ENCODE measurements at regions not wholly inside any gene's neighbourhood (a gene's known extent, or its start where the extent isn't known, plus 50 kb on each side); places are given as distances from the start of the nearest gene placed in this dataset.

GRCh38 chr1:87206044-87206831, 122.4 kb upstream of the LMO4 start:
- DNase-seq (ENCODE audit: low spot score in 2 of 2) (no peak), ATAC-seq (no peak)
- H3K27ac Mint-ChIP-seq = no peak overlapping the region
- H3K9me3 Mint-ChIP-seq = no peaks in the 10 kb centered on the region
- H3K36me3 Mint-ChIP-seq = no peaks in the 10 kb centered on the region

DNA sequence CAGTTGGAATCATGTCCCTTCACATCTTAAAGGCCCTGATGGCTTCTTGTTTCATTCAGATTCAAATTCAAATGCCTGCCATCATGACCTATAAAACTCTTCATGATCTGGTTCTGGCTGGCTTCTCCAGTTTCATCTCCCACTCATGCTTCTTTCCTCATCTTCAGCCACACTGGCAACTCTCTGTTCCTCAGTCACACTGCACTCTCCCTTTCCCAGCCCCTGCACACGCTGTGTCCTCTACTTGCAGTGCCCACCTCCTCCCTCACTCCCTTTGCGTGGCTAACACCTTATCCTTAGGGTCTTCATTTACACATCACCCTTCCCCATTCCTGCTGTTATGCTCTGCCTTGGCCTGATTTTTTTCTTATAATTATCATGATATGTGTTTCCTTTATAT, 120.6 kb upstream of the LMO4 start:
- no peak overlapping the region for H3K27ac Mint-ChIP-seq
- no peaks in the 10 kb centered on the region for H3K9me3 Mint-ChIP-seq
- ATAC-seq (no peak), DNase-seq (ENCODE audit: low spot score in 2 of 2) (no peak)
- no peaks in the 10 kb centered on the region for H3K36me3 Mint-ChIP-seq

DNA sequence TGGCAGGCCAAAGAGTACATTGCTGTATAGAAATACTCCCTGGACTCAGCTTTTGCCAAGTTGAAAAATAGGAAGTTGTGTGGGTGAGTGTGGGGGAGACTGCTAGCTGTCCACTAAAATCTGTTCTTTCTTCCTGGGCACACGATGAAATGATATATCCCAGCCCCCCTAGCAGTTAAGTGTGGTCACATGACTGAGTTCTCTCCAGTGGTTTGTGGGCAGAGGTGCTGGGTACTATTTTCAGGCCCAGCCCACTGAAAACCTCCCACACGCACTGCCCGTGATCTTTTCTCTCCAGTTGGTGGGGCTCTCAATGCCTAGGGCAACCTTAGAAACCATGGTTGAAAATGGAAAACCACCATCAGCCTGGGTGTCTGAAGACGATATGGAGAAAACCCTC, 119.7 kb upstream of the LMO4 start:
- ATAC-seq (no peak), DNase-seq (ENCODE audit: low spot score in 2 of 2) (no peak)
- Mint-ChIP-seq H3K9me3 (no peaks in the 10 kb centered on the region), H3K27ac (no peak overlapping the region), H3K36me3 (no peaks in the 10 kb centered on the region)

DNA sequence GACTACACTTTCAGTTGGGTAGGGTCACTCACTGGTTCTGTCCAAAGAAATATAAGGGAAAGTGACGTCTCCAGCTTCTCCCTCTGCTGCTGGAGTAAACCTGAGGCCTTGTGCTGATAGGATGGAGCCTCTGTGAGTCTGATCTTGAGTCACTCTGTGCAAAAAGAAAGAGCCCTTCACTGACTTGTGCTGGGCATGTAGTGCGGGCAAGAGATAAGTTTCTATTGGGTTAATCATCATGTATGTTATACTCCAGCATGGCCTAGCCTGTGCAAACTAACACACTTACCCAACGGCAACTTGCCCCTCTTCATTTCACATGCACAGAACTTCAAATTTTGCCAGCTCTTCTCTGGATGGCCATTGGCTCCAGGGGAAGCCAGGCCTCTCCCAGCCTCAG, 118.5 kb upstream of the LMO4 start:
- peaks cover 0 to 5% of the 10 kb centered on the region in 2 donors for H3K9me3 Mint-ChIP-seq
- peaks cover 3% of the 10 kb centered on the region in 2 donors for H3K36me3 Mint-ChIP-seq
- no peak overlapping the region for H3K27ac Mint-ChIP-seq
- no peak for DNase-seq (ENCODE audit: low spot score in 2 of 2)
- ATAC-seq = no peak

GRCh38 chr1:87212431-87213134, 116.1 kb upstream of the LMO4 start:
- Mint-ChIP-seq H3K27ac (no peak overlapping the region), H3K36me3 (peaks cover 7% of the 10 kb centered on the region in 2 donors), H3K9me3 (peaks cover 3 to 5% of the 10 kb centered on the region in 2 donors)
- DNase-seq (ENCODE audit: low spot score in 2 of 2) (no peak), ATAC-seq (no peak)

GRCh38 chr1:87213135-87213515, 115.6 kb upstream of the LMO4 start:
- peaks cover 7% of the 10 kb centered on the region in 2 donors for H3K36me3 Mint-ChIP-seq
- no peak overlapping the region for H3K27ac Mint-ChIP-seq
- DNase-seq (ENCODE audit: low spot score in 2 of 2) = no peak
- no peak for ATAC-seq
- peaks cover 3 to 5% of the 10 kb centered on the region in 2 donors for H3K9me3 Mint-ChIP-seq

DNA sequence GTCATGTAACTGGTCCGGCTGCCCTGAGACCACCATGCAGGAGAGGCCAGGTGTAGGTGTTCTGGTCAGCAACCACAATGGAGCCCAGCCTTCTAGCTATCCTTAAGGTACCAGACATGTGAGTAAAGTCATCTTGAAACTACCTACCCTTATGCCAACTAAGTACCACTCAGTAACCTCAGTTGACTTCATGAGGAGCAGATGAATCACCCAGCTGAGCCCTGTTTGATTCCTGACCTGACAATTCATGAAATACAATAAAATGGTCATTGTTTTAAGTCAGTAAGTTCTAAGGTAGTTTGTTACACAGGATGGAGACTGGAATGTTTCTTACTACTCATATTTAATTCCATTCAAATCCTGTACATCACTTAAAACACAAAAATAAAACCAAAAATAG, 113.1 kb upstream of the LMO4 start:
- peaks cover 3 to 5% of the 10 kb centered on the region in 2 donors for H3K9me3 Mint-ChIP-seq
- ATAC-seq (no peak), DNase-seq (ENCODE audit: low spot score in 2 of 2) (no peak)
- peaks cover 7% of the 10 kb centered on the region in 2 donors for H3K36me3 Mint-ChIP-seq
- no peak overlapping the region for H3K27ac Mint-ChIP-seq

DNA sequence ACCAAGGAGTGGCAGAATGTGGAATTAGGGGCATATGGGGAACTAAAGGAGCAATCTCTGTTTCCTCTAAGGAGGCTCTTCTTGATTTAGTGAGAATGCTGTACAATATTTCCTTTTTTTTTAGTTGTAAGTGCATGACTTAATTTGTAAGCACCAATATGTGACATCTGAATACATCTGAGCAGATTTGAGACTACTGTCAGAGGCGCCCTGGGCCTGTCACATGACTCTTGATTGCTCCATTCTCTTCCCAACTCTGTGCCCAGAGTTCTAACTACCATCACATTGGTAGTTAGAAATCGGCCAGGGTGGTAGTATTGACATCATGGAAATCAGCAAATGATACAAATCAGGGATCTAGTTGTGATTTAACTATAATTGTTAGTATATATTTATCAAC, 110.1 kb upstream of the LMO4 start:
- DNase-seq (ENCODE audit: low spot score in 2 of 2) = no peak
- H3K9me3 Mint-ChIP-seq = peaks cover 3 to 5% of the 10 kb centered on the region in 2 donors
- H3K27ac Mint-ChIP-seq = no peak overlapping the region
- ATAC-seq = no peak
- H3K36me3 Mint-ChIP-seq = peaks cover 7% of the 10 kb centered on the region in 2 donors

DNA sequence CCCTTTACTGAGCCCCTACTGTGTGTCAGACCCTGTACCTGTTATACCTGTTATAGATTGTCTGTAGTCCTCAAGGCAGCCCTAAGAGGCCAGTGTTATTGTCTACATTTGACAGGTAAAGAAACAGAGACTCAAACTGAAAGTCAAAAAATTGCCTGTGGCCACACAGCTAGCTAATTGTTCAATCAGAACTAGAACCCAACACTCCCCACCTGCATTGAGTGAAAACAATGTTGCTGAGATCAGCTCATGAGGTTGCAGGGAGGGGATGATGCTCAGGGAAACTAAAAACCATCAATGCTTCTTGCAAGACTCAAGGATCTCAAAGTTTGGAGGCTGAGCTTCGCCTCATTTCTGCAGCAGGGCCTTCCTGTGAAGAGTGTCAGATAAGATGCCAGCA, 109.5 kb upstream of the LMO4 start:
- Mint-ChIP-seq H3K36me3 (peaks cover 7% of the 10 kb centered on the region in 2 donors), H3K27ac (no peak overlapping the region), H3K9me3 (peaks cover 3 to 5% of the 10 kb centered on the region in 2 donors)
- ATAC-seq (no peak), DNase-seq (ENCODE audit: low spot score in 2 of 2) (no peak)

DNA sequence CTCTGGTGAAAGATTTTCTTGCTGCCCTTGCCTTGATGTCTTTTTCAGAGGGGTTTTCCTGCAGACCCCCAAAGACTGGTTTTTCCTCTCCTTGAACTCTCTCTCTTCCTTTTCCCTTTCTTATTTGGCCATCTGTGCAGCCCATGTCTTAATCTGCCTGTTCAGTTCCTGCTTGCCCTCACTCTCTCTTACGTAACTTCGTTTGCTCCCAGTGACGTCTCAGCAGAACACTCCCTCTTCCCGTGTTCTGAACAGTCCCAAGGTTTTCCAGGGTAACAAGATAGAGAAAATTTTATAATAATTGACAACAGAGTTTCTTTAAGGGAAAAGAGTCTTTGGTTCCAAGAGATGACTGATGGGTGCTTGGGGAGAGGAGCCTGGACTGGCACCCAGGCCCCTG, 109.1 kb upstream of the LMO4 start:
- DNase-seq (ENCODE audit: low spot score in 2 of 2) (no peak), ATAC-seq (no peak)
- H3K36me3 Mint-ChIP-seq = peaks cover 7% of the 10 kb centered on the region in 2 donors
- no peak overlapping the region for H3K27ac Mint-ChIP-seq
- peaks cover 3 to 5% of the 10 kb centered on the region in 2 donors for H3K9me3 Mint-ChIP-seq

DNA sequence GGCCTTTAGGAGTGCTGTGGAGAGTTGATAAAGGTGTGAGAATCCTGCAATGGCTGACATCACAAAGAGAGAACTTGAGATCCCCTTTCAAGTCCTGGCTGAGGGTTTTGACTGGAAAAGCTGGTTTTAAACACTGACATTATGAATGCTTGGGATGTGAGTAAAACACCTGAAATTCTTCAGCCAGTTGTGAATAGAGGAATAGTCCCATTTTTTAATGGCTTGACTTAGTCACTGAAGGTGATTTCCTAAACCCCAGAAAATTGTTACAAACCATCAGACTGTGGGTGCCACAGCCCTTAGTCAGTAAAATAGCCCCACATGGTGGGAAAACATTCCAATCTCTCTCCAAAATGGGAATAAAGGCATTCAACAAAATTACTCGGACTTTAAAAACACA, 107.7 kb upstream of the LMO4 start:
- Mint-ChIP-seq H3K27ac (no peak overlapping the region), H3K9me3 (no peaks in the 10 kb centered on the region), H3K36me3 (no peaks in the 10 kb centered on the region)
- no peak for ATAC-seq
- no peak for DNase-seq (ENCODE audit: low spot score in 2 of 2)

GRCh38 chr1:87224201-87224600, 104.5 kb upstream of the LMO4 start:
- H3K36me3 Mint-ChIP-seq = no peaks in the 10 kb centered on the region
- peak; percentile 62 to 93 for ATAC-seq
- no peak overlapping the region for H3K27ac Mint-ChIP-seq
- H3K9me3 Mint-ChIP-seq = no peaks in the 10 kb centered on the region
- DNase-seq (ENCODE audit: low spot score in 2 of 2) = no peak

DNA sequence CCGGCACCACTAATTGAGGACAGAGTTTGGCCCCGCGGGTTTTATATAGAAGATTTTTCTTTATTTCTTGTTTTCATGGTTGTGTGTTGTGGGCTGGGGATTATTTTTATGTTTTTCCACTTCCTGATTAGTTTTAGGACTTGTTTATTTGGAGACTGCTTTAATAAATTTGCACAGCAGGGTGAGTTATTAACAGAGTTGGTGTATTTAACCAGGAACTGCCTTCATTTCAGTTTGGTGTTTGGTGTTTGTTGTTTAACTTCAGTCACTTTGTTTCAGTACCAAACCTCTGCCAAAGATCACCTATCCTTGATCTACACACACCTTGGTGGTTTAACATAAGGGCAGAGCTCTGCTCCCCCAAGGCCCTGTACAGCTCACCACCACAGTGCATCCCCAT, 103.5 kb upstream of the LMO4 start:
- DNase-seq (ENCODE audit: low spot score in 2 of 2) (no peak), ATAC-seq (no peak)
- no peak overlapping the region for H3K27ac Mint-ChIP-seq
- H3K9me3 Mint-ChIP-seq = no peaks in the 10 kb centered on the region
- H3K36me3 Mint-ChIP-seq = no peaks in the 10 kb centered on the region

DNA sequence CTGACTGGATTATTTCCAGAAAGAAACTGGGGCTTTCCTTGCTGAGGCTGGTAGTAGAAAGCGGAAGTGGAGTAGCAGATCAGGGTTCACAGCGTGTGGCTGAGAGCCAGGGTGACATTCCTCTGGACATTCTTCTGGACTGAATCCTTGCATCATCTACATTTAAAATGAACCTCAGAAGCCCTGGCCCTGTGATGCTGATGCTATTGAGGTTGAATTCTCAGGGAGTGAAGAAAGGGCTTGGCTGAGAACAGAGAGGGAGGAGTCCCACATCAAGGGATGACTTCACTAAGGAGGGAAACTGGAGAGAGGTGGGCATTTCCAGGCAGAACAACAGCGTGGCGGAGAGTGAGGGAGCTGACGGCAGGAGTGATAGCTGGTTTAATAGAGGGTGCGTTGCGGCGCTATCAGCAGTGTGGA, 102.3 kb upstream of the LMO4 start:
- no peak for ATAC-seq
- H3K27ac Mint-ChIP-seq = peak overlapping the region in 1 of 2 donors; percentile 33

DNA sequence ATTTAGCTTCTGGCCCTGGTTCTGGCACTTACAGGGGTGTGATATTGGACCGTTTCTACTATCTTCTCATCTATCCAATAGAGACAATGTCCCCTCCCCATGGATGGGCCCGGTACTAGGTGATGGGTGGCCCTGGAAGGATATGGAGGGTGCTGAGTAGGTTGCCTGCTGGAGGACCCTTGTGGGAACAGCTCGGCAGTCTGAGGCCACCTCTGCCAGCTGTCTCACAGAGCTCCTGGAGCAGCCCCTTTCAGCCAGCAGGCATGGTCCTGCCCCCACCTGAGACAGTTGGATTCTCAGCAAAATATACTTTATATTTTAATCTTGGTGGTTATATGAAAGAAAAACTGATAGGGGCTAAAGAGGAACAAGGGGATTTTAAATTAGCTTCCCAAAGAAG, 101.0 kb upstream of the LMO4 start:
- Mint-ChIP-seq H3K36me3 (no peaks in the 10 kb centered on the region), H3K27ac (no peak overlapping the region), H3K9me3 (no peaks in the 10 kb centered on the region)
- ATAC-seq (no peak), DNase-seq (ENCODE audit: low spot score in 2 of 2) (no peak)

More for the DNA sequence above, 102.3 kb upstream of the LMO4 start:
- Mint-ChIP-seq H3K36me3 (no peaks in the 10 kb centered on the region), H3K9me3 (no peaks in the 10 kb centered on the region)
- DNase-seq (ENCODE audit: low spot score in 2 of 2) = no peak

DNA sequence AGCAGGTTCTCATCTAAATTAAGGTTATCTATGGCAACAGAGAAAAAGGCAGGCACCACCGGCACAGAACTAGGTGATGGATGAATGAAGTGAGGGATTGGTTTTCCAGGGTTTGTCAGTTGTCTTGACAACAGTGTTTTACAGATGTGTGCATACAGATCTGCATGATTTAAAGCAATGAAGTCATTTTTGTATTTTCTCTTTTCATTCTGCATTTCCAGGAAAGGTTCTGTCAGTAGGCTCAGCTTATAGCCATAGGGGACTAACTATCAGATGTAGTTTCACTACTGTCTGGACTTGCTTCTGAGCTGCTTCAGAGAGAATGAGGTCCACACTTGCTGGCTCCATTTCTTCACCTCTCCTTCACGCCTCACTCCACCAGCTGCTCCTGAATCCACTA, 98.2 kb upstream of the LMO4 start:
- no peak for ATAC-seq
- no peak for DNase-seq (ENCODE audit: low spot score in 2 of 2)
- H3K27ac Mint-ChIP-seq = no peak overlapping the region
- H3K9me3 Mint-ChIP-seq = no peaks in the 10 kb centered on the region
- no peaks in the 10 kb centered on the region for H3K36me3 Mint-ChIP-seq

GRCh38 chr1:87231703-87232367, 96.8 kb upstream of the LMO4 start:
- Mint-ChIP-seq H3K9me3 (no peaks in the 10 kb centered on the region), H3K36me3 (no peaks in the 10 kb centered on the region)
- ATAC-seq = no peak

More at GRCh38 chr1:87231703-87232367, 96.8 kb upstream of the LMO4 start:
- no peak for DNase-seq (ENCODE audit: low spot score in 2 of 2)
- H3K27ac Mint-ChIP-seq = no peak overlapping the region
